B cell (primary cell): ENCODE measurements at regions not wholly inside any gene's neighbourhood (a gene's known extent, or its start where the extent isn't known, plus 50 kb on each side); places are given as distances from the start of the nearest gene placed in this dataset.

Source experiments
- ATAC-seq: fragments of 200-7000 bp; cut with Tn5 transposase; one replicate; pipeline ENCODE4 v1.10.0; 2021; ENCODE audit warnings: low read depth, mild to moderate bottlenecking, moderate number of reproducible peaks, moderate library complexity
- CTCF ChIA-PET: fragments of 350-600 bp; sonication (Branson Sonifier 250); formaldehyde crosslinking; loops from one replicate; lab custom pipeline; 2021; ENCODE audit warnings: antibody characterized with exemption, inconsistent platforms; lab: Charles Lee
- POLR2A ChIA-PET: fragments of 350-600 bp; sonication (Branson Sonifier 250); formaldehyde crosslinking; loops from one replicate; lab custom pipeline; 2021; ENCODE audit warnings: antibody characterized with exemption; lab: Charles Lee
- DNase-seq: peaks from one replicate; pipeline ENCODE4 v3.0.0; 2013
- H2AFZ ChIP-seq: 2 replicates; pipeline ENCODE4 v1.6.1; 2012; ENCODE audit warnings: mild to moderate bottlenecking, low read depth, low read length; ENCODE audit not compliant: insufficient read depth, poor library complexity, severe bottlenecking
- H3K27ac ChIP-seq, 2 donors: 1 replicate in 1 of 2; 2 replicates in 1 of 2; pipeline ENCODE4 v1.5.1; 2012 to 2013; ENCODE audit warnings: low read length in 2 of 2, mild to moderate bottlenecking in 2 of 2, moderate library complexity in 1 of 2
- H3K27me3 ChIP-seq, 4 experiments: fragments of 200-600 bp in 1 of 4; sonication (generic) in 1 of 4; replicated peaks in 1 of 4; 1 replicate in 2 of 4; 2 replicates in 2 of 4; pipeline versions ENCODE4 v1.6.1 to v1.7.0; 2013 to 2016; ENCODE audit warnings: low read length in 3 of 4, mild to moderate bottlenecking in 2 of 4, mixed read lengths in 1 of 4, moderate library complexity in 1 of 4; ENCODE audit not compliant: insufficient read depth in 4 of 4, control insufficient read depth in 3 of 4; ENCODE audit errors: control extremely low read depth in 1 of 4
- H3K36me3 ChIP-seq, 2 experiments: replicated peaks in 1 of 2; 1 replicate in 1 of 2; 2 replicates in 1 of 2; pipeline versions ENCODE4 v1.6.1 to v1.7.1; 2013; ENCODE audit warnings: low read length in 1 of 2; ENCODE audit not compliant: insufficient read depth in 2 of 2, control insufficient read depth in 1 of 2; ENCODE audit errors: control extremely low read depth in 1 of 2, extremely low read depth in 1 of 2
- H3K4me1 ChIP-seq, 2 donors: fragments of 200-600 bp in 1 of 2; sonication (generic) in 1 of 2; 1 replicate in 1 of 2; 2 replicates in 1 of 2; pipeline versions ENCODE4 v1.5.1 to v1.6.1; 2013 to 2017; ENCODE audit warnings: low read length in 2 of 2; ENCODE audit not compliant: control insufficient read depth in 2 of 2, insufficient read depth in 2 of 2
- H3K4me2 ChIP-seq: replicated peaks from 2 replicates; pipeline ENCODE3; 2012; ENCODE audit warnings: mild to moderate bottlenecking, low read depth, low read length; ENCODE audit not compliant: poor library complexity, severe bottlenecking
- H3K4me3 ChIP-seq, 5 experiments: fragments of 200-600 bp in 1 of 5; sonication (generic) in 1 of 5; 1 replicate in 3 of 5; 2 replicates in 2 of 5; pipeline versions ENCODE4 v1.5.1 to v1.7.0; 2011 to 2016; ENCODE audit warnings: low read length in 4 of 5, mild to moderate bottlenecking in 4 of 5, low read depth in 2 of 5, control low read depth in 1 of 5, moderate library complexity in 1 of 5; ENCODE audit not compliant: insufficient read depth in 1 of 5; ENCODE audit errors: control extremely low read depth in 1 of 5, extremely low read depth in 1 of 5
- H3K79me2 ChIP-seq: fragments of 200-600 bp; sonication (generic); one replicate; pipeline ENCODE4 v1.6.0; 2016; ENCODE audit warnings: low read length; ENCODE audit not compliant: control insufficient read depth, insufficient read depth
- H3K9ac ChIP-seq: fragments of 200-600 bp; sonication (generic); 2 replicates; pipeline ENCODE4 v1.6.1; 2017; ENCODE audit warnings: mild to moderate bottlenecking, low read length, moderate library complexity
- H3K9me3 ChIP-seq, 3 donors: one replicate each; pipeline versions ENCODE4 v1.6.1 to v1.7.1; 2013; ENCODE audit warnings: low read length in 2 of 3; ENCODE audit not compliant: control insufficient read depth in 2 of 3, insufficient read depth in 1 of 3; ENCODE audit errors: control extremely low read depth in 1 of 3
- H4K20me1 ChIP-seq: 2 replicates; pipeline ENCODE4 v1.6.0; 2012; ENCODE audit warnings: mild to moderate bottlenecking, low read length; ENCODE audit not compliant: insufficient read depth, control insufficient read depth, poor library complexity, severe bottlenecking
- H3K27ac Mint-ChIP-seq: one replicate; pipeline ENCODE4 v1.8.0; 2021; ENCODE audit warnings: mixed read lengths
- H3K27me3 Mint-ChIP-seq: one replicate; pipeline ENCODE4 v1.8.0; 2021; ENCODE audit warnings: mixed read lengths
- H3K4me1 Mint-ChIP-seq: one replicate; pipeline ENCODE4 v1.8.0; 2021; ENCODE audit warnings: mixed read lengths
- H3K4me3 Mint-ChIP-seq: one replicate; pipeline ENCODE4 v1.8.0; 2021; ENCODE audit warnings: mixed read lengths
- H3K9me3 Mint-ChIP-seq: one replicate; pipeline ENCODE4 v1.8.0; 2022; ENCODE audit warnings: mixed read lengths; ENCODE audit not compliant: insufficient read depth
- CTCF ChIP-seq: fragments of 200-600 bp; IDR thresholded peaks from one replicate; pipeline ENCODE4 v1.8.0; 2022; ENCODE audit warnings: antibody characterized with exemption, mild to moderate bottlenecking
- EZH2 ChIP-seq: IDR thresholded peaks from 2 replicates; pipeline ENCODE4 v1.6.1; 2012; ENCODE audit warnings: borderline replicate concordance, low read depth, mild to moderate bottlenecking, moderate library complexity, low read length; ENCODE audit not compliant: insufficient read depth, poor library complexity, severe bottlenecking
- WGBS: methylation state at CpG from one replicate; pipeline ENCODE4 v1.1.5; 2013; ENCODE audit warnings: missing lambda C conversion rate; ENCODE audit not compliant: insufficient coverage; 5-methylcytosine and 5-hydroxymethylcytosine counted together
- intact Hi-C: fragments of 100-400 bp; cut with micrococcal nuclease; formaldehyde crosslinking; loops from one replicate; pipeline ENCODE4 v1.10.0; 2022

DNA sequence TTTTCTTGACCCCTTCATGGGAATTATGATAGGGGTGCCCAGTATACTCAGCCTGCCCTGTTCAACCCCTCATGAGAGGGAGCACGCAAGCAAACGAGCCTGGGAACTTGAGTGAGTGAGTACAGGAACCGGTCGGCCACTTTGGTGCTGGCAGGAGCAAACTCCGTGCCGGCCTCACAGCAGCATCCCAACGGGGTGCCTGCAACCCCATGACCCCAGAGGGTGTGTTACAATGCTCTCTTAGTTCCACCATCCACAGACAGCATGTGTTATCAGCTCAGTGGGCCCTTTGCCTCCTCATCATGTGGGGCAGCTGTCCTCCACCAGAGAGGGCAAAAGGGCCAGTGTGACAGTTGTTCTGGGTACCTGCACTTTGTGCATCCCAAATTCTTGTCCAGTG, 289.8 kb downstream of the FRK start:
- Histone ChIP-seq H3K4me2 (no peak overlapping the region), H3K27ac (no peak overlapping the region), H3K36me3 (no peaks in the 10 kb centered on the region), H3K4me1 (no peaks in the 10 kb centered on the region), H3K9me3 (no peaks in the 10 kb centered on the region), H3K79me2 (no peaks in the 10 kb centered on the region), H2AFZ (no peak overlapping the region), H3K9ac (no peak overlapping the region), H3K4me3 (no peak overlapping the region), H3K27me3 (no peaks in the 10 kb centered on the region), H4K20me1 (no peaks in the 10 kb centered on the region)
- Mint-ChIP-seq H3K4me3 (no peak overlapping the region), H3K27me3 (no peaks in the 10 kb centered on the region), H3K27ac (no peak overlapping the region), H3K9me3 (no peaks in the 10 kb centered on the region), H3K4me1 (no peaks in the 10 kb centered on the region)
- CTCF ChIA-PET, result no interaction called here
- no peak for TF ChIP-seq EZH2
- no peak for TF ChIP-seq CTCF
- intact Hi-C loops, result no loop called here
- ATAC-seq (no peak), DNase-seq (no peak)
- WGBS, result 81% methylated on average over 7 of the region's 7 CpGs
- POLR2A ChIA-PET, result no interaction called here

DNA sequence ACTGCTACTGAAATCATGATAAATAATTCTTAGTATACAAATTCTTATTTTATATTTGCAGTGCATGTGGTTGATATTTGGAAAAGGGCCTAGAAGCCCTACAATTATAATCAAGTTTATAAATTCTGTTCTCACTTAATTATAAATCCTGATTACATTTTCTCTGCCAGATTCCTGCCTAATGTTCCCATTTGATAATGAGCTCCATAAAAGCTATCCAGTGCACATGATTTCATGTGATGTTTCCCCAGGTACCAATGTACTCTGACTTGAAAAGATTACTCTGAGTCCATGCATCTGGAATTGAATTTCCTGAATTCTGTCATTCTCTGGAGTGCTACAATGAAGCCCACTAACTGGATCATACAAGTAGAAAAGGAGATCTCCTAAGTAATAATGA, 292.2 kb downstream of the FRK start:
- POLR2A ChIA-PET, result no interaction called here
- Histone ChIP-seq H3K4me1 (no peaks in the 10 kb centered on the region), H3K4me3 (no peak overlapping the region), H2AFZ (no peak overlapping the region), H3K9ac (no peak overlapping the region), H3K27me3 (no peaks in the 10 kb centered on the region), H3K4me2 (no peak overlapping the region), H4K20me1 (no peaks in the 10 kb centered on the region), H3K27ac (no peak overlapping the region), H3K9me3 (no peaks in the 10 kb centered on the region), H3K79me2 (no peaks in the 10 kb centered on the region), H3K36me3 (no peaks in the 10 kb centered on the region)
- CTCF ChIA-PET, result no interaction called here
- H3K4me1 Mint-ChIP-seq, result no peaks in the 10 kb centered on the region
- ATAC-seq (no peak), DNase-seq (no peak)
- no peak overlapping the region for H3K4me3 Mint-ChIP-seq
- intact Hi-C loops, result no loop called here
- H3K27ac Mint-ChIP-seq, result no peak overlapping the region
- TF ChIP-seq CTCF (no peak), EZH2 (no peak)
- no peaks in the 10 kb centered on the region for H3K9me3 Mint-ChIP-seq
- H3K27me3 Mint-ChIP-seq, result no peaks in the 10 kb centered on the region
